HG02798 (cell line): ENCODE measurements at regions not wholly inside any gene's neighbourhood (a gene's known extent, or its start where the extent isn't known, plus 50 kb on each side); places are given as distances from the start of the nearest gene placed in this dataset.

Source experiments
- ATAC-seq: cut with Tn5 transposase; IDR thresholded peaks from one replicate; pipeline ENCODE4 v1.9.1; 2021; ENCODE audit warnings: mild to moderate bottlenecking; ENCODE audit not compliant: unreplicated experiment, poor library complexity

- ATAC-seq: no peak
Observed at GRCh38 chr2:203812294-203813221, 55.0 kb upstream of the CTLA4 start.

- ATAC-seq: no peak
Observed at GRCh38 chr2:203813684-203814083, 53.9 kb upstream of the CTLA4 start.

GRCh38 chr2:203814661-203815540, 52.7 kb upstream of the CTLA4 start:
- peak; percentile 80 for ATAC-seq

- ATAC-seq: no peak
Observed at GRCh38 chr2:203815541-203815898, 52.1 kb upstream of the CTLA4 start.

- ATAC-seq: no peak
Observed at GRCh38 chr2:203817147-203817546, 50.4 kb upstream of the CTLA4 start.
